Fibroblast of gingiva (primary cell): ENCODE measurements at regions not wholly inside any gene's neighbourhood (a gene's known extent, or its start where the extent isn't known, plus 50 kb on each side); places are given as distances from the start of the nearest gene placed in this dataset.
A peak's percentile ranks its signal among the peaks of the same experiment; 100 is the strongest.

Experiments
- DNase-seq: peaks from one replicate; pipeline ENCODE4 v3.0.0-alpha.2; 2011; ENCODE audit warnings: low read depth

GRCh38 chr7:114856625-114857024, 65.3 kb upstream of the MDFIC start:
- DNase-seq = no peak

DNA sequence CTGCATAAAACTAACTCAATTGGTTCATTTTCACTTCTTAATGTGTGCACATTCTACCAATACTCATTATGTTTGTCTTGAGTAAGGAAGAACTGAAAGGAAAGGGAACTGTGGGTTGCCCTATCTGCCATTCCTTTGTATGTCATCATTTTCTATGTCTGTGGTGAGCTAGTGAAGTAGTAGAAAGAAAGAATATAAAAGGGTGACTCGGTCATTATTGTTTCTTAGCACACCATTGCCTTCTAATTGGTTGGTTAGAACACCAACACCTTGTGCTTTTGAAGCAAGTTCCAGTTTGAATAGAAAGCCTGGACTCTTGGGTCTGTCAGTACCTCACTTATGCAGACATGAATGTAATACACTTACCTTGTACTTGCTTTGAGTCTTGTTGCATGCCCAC, 64.3 kb upstream of the MDFIC start:
- DNase-seq = no peak

GRCh38 chr7:114859477-114859876, 62.4 kb upstream of the MDFIC start:
- no peak for DNase-seq

DNA sequence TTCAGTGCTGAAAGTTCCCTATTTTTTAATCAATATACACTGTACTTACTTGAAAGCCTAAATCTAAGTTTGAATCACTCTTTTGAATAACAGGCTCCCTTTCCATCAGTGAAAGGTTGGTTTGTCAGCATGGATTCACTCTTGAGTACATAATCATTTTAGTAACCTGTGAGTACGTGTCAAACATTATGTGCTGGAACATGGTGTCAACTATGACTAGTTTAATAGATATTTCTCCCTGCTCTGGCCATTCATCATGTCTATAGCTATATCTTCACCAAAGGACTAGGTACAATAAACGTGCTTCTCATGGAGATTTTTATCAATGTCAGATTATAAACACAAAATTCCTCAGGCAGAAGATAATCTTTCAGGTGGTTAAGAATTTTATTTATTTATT, 61.7 kb upstream of the MDFIC start:
- DNase-seq = no peak

DNA sequence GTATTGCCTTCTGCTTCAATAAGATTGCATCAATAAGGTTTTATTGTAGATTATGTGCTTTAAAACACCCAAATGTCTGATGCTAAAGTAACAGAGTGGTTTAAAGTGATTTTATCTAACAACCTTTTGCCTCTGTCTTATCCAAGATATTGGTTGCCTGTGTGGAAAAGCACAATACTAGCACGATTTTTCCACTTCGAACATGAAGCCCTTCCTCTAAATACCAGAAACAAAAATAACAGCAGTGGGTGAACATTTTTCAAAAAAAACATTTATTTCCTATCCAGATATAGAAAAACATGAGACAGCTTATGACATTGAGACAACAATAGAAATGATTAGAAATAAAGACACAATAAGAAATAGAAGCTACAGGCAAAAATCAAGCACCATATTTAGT, 59.5 kb upstream of the MDFIC start:
- no peak for DNase-seq

DNA sequence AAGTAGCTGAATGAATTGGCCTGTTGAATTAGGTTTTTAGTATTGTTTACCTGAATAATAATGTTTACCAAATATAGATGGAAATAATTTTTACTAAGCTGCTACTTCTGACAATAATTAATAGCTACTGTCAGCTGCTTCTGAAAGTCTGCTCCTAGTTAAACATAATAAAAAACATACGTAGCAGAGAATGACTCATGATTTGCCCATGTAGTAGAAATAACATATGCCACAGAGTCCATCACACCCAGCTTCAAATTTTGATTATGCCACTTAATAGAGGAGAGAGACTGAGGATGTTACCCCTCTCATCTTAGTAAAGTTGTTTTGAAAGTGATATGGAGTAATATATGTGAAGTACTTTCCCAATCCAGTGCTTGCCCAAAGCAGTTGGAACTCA, 57.6 kb upstream of the MDFIC start:
- peak; percentile 52 for DNase-seq

- DNase-seq = peak; percentile 74
Observed at GRCh38 chr7:114865564-114865963, 56.3 kb upstream of the MDFIC start.
